ENCODE measurements at regions not wholly inside any gene's neighbourhood (a gene's known extent, or its start where the extent isn't known, plus 50 kb on each side); places are given as distances from the start of the nearest gene placed in this dataset.

- intact Hi-C loops (cut with DNase I): no loop called here
- Histone ChIP-seq H3K9me3 (peaks cover 0 to 19% of the 10 kb centered on the region in 2 donors), H3K4me3 (no peak overlapping the region), H3K36me3 (no peaks in the 10 kb centered on the region), H3K27me3 (no peaks in the 10 kb centered on the region), H3K4me1 (no peaks in the 10 kb centered on the region), H3K27ac (no peak overlapping the region)
- DNase-seq (ENCODE audit: low spot score in 2 of 2): no peak
- no peak for TF ChIP-seq CTCF (IDR thresholded peaks at IDR 0.05)
Observed at GRCh38 chr6:81625216-81625615, 127.3 kb downstream of the TENT5A start.

- Histone ChIP-seq H3K4me3 (no peak overlapping the region), H3K27ac (no peak overlapping the region), H3K4me1 (no peaks in the 10 kb centered on the region), H3K36me3 (no peaks in the 10 kb centered on the region), H3K9me3 (peaks cover 0 to 12% of the 10 kb centered on the region in 2 donors), H3K27me3 (no peaks in the 10 kb centered on the region)
- intact Hi-C loops (cut with DNase I): no loop called here
- TF ChIP-seq CTCF (IDR thresholded peaks at IDR 0.05): no peak
- DNase-seq (ENCODE audit: low spot score in 2 of 2): no peak
Observed at GRCh38 chr6:81624453-81624852, 128.0 kb downstream of the TENT5A start.

- no peak for DNase-seq (ENCODE audit: low spot score in 2 of 2)
- Histone ChIP-seq H3K4me1 (no peaks in the 10 kb centered on the region), H3K4me3 (no peak overlapping the region), H3K36me3 (no peaks in the 10 kb centered on the region), H3K27ac (no peak overlapping the region), H3K9me3 (peaks cover 0 to under 1% of the 10 kb centered on the region in 2 donors), H3K27me3 (no peaks in the 10 kb centered on the region)
- no peak for TF ChIP-seq CTCF (IDR thresholded peaks at IDR 0.05)
- intact Hi-C loops (cut with DNase I): no loop called here
Observed at GRCh38 chr6:81623106-81623759, 129.2 kb downstream of the TENT5A start.

GRCh38 chr6:81621816-81622395 is 130.6 kb downstream of the TENT5A start:
- Histone ChIP-seq H3K4me3 (no peak overlapping the region), H3K27ac (no peak overlapping the region), H3K36me3 (no peaks in the 10 kb centered on the region), H3K4me1 (no peaks in the 10 kb centered on the region), H3K9me3 (no peaks in the 10 kb centered on the region), H3K27me3 (no peaks in the 10 kb centered on the region)
- no peak for TF ChIP-seq CTCF (IDR thresholded peaks at IDR 0.05)
- no peak for DNase-seq (ENCODE audit: low spot score in 2 of 2)
- intact Hi-C loops (cut with DNase I): no loop called here

- intact Hi-C loops (cut with DNase I): no loop called here
- no peak for DNase-seq (ENCODE audit: low spot score in 2 of 2)
- Histone ChIP-seq H3K27ac (no peak overlapping the region), H3K4me1 (no peaks in the 10 kb centered on the region), H3K4me3 (no peak overlapping the region), H3K36me3 (no peaks in the 10 kb centered on the region), H3K27me3 (no peaks in the 10 kb centered on the region), H3K9me3 (no peaks in the 10 kb centered on the region)
- TF ChIP-seq CTCF (IDR thresholded peaks at IDR 0.05): no peak
Observed at GRCh38 chr6:81614292-81614691, 138.2 kb downstream of the TENT5A start.
